Chondrocyte (in vitro differentiated cells): ENCODE measurements at regions not wholly inside any gene's neighbourhood (a gene's known extent, or its start where the extent isn't known, plus 50 kb on each side); places are given as distances from the start of the nearest gene placed in this dataset.

ENCODE experiments used
- DNase-seq: peaks from one replicate; pipeline ENCODE4 v3.0.0; 2021; ENCODE audit warnings: mixed read lengths, low spot score
- H3K27ac Mint-ChIP-seq: one replicate; pipeline ENCODE4 v1.8.0; 2021; ENCODE audit warnings: mild to moderate bottlenecking, moderate library complexity, mixed read lengths; ENCODE audit not compliant: unreplicated experiment
- H3K27me3 Mint-ChIP-seq: 2 replicates; pipeline ENCODE4 v1.8.0; 2021; ENCODE audit warnings: low read depth, mixed read lengths
- H3K36me3 Mint-ChIP-seq: 2 replicates; pipeline ENCODE4 v1.8.0; 2021; ENCODE audit warnings: low read depth, mixed read lengths
- H3K4me1 Mint-ChIP-seq: 2 replicates; pipeline ENCODE4 v1.8.0; 2021; ENCODE audit warnings: low read depth, mild to moderate bottlenecking, mixed read lengths
- H3K4me3 Mint-ChIP-seq: one replicate; pipeline ENCODE4 v1.8.0; 2021; ENCODE audit warnings: mild to moderate bottlenecking, moderate library complexity, mixed read lengths; ENCODE audit not compliant: unreplicated experiment
- H3K9me3 Mint-ChIP-seq: 2 replicates; pipeline ENCODE4 v1.8.0; 2021; ENCODE audit warnings: low read depth, mixed read lengths
- TF ChIP-seq, protein P1 (sequence below): fragments of 200-600 bp; sonication (generic); IDR thresholded peaks from 2 replicates; pipeline ENCODE4 v1.5.0; 2021; ENCODE audit warnings: antibody characterized with exemption, mild to moderate bottlenecking, moderate library complexity

DNA sequence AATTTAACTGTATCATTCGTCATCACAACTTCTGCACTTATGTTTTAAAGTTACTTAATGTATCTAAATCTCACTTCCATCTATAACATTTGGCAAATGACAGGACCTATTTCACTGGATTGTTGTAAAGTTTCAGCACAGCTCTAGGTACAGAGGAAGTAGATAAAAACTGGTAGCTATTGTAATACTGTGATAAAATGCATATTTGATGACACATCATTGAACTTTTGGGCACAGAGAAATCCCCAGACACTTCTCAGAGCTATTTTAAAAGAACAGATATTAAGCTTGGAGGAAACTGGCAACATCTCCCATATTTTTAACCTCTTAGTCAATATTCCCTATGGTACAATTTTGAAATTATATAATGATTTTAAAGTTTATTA is 138.7 kb downstream of the RFPL4B start:
- Mint-ChIP-seq H3K36me3 (no peaks in the 10 kb centered on the region), H3K4me1 (peaks cover 21% of the 10 kb centered on the region), H3K27me3 (no peaks in the 10 kb centered on the region), H3K27ac (no peak overlapping the region), H3K4me3 (no peak overlapping the region), H3K9me3 (no peaks in the 10 kb centered on the region)
- no peak for DNase-seq
- TF ChIP-seq, protein P1, sequence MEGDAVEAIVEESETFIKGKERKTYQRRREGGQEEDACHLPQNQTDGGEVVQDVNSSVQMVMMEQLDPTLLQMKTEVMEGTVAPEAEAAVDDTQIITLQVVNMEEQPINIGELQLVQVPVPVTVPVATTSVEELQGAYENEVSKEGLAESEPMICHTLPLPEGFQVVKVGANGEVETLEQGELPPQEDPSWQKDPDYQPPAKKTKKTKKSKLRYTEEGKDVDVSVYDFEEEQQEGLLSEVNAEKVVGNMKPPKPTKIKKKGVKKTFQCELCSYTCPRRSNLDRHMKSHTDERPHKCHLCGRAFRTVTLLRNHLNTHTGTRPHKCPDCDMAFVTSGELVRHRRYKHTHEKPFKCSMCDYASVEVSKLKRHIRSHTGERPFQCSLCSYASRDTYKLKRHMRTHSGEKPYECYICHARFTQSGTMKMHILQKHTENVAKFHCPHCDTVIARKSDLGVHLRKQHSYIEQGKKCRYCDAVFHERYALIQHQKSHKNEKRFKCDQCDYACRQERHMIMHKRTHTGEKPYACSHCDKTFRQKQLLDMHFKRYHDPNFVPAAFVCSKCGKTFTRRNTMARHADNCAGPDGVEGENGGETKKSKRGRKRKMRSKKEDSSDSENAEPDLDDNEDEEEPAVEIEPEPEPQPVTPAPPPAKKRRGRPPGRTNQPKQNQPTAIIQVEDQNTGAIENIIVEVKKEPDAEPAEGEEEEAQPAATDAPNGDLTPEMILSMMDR = no peak

DNA sequence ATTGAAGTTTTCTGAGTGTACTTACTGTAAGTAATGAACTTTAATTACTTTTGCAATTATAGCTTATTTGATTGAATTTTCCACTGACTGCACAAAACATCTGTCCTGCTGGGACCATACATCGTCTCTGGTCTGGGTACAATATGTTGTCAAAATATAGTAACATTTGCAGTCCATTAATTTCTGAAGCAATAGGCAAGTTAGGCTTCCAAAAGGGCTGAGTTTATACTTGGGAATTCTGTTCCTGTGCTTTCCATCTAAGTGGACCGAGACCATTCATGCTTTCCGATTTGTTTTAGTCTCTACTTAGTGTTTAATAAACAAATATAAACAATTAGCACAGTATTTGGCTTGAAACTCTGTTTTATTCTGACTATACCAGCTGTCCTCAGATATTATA is 139.3 kb downstream of the RFPL4B start:
- no peaks in the 10 kb centered on the region for H3K27me3 Mint-ChIP-seq
- H3K4me3 Mint-ChIP-seq = no peak overlapping the region

DNA sequence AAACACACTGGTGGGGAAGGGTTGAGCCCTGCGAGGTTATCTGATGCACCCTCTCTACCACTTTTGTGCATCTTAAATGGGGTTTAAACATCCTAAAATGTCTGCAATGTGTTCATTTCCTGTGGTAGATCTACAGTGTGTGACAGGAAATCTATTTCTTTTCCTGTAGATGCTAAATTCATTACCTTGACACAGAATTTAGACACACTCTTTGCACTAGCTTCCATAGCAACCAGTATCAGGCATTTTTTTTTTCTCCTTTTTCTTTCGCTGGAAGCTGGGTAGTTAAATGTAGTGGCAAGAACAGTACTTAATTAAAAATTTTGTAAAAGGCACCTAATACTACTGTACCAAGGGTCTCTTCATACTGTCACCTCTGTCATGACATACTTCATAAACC is 141.1 kb downstream of the RFPL4B start:
- TF ChIP-seq, protein P1 = no peak

More for the DNA sequence above, 139.3 kb downstream of the RFPL4B start:
- H3K9me3 Mint-ChIP-seq = no peaks in the 10 kb centered on the region
- TF ChIP-seq, protein P1 = no peak
- DNase-seq = no peak
- H3K4me1 Mint-ChIP-seq = peaks cover 21% of the 10 kb centered on the region
- no peaks in the 10 kb centered on the region for H3K36me3 Mint-ChIP-seq
- H3K27ac Mint-ChIP-seq = no peak overlapping the region

DNA sequence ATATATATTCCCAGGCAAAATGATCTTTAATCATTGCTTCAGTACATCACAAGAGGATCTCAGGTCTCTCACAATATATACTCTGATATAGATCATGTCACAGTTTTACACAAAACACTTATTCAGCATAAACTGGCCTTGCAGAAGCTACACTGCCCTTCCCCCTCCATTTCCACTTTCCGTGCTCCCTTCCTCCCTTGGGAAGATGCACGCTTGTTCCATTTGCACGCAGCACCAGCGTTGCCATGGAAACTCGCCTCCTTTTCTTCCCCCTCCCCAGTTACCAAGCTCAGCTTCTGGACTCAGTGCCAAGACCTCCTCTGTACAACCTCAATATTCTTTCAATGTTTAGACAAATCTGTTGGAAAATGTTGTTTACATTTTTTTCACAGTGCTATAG is 154.6 kb downstream of the RFPL4B start:
- TF ChIP-seq, protein P1 = no peak
- Mint-ChIP-seq H3K36me3 (peaks cover 1% of the 10 kb centered on the region), H3K4me1 (peaks cover 32% of the 10 kb centered on the region), H3K27me3 (no peaks in the 10 kb centered on the region), H3K27ac (peak overlapping the region; percentile 86), H3K9me3 (peaks cover 2% of the 10 kb centered on the region), H3K4me3 (peak overlapping the region; percentile 59)
- DNase-seq = no peak

More for the DNA sequence above, 141.1 kb downstream of the RFPL4B start:
- Mint-ChIP-seq H3K36me3 (no peaks in the 10 kb centered on the region), H3K27ac (no peak overlapping the region), H3K27me3 (no peaks in the 10 kb centered on the region), H3K4me1 (peaks cover 21% of the 10 kb centered on the region), H3K9me3 (no peaks in the 10 kb centered on the region), H3K4me3 (no peak overlapping the region)
- no peak for DNase-seq

DNA sequence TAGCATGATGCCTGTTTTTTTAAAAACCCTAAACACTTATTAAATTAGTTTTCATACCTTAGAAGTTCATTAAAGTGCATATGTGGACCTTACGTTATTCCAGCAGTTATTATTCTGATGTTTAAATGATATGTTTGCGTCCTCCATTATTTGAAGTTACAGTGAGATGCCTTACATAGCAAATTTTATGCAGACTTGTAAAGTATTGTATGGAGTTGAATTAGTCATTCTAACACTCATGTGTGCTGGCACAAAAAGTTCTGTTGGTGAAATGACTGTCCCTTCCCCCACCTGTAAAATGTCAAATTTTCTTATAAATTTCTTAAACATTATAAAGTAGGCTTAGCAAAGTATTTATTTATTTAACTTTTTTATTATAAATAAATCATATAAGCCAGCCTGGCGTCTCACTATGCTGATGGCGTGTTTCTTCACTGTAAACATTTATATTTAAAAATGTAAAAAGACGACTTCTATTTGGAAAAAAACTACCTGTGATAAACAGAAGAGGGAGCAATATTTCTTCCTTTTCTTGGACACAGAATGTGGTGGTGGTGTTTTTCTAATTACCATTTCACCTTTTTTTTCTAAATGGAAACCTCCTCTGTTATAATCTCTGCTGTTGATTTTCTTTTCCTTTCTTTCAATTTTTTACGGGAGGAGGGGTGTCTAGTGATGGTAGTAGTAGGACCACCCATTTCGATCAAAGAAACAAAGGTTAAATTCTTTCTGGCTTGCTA is 155.4 kb downstream of the RFPL4B start:
- Mint-ChIP-seq H3K27me3 (no peaks in the 10 kb centered on the region), H3K27ac (peak overlapping the region; percentile 86), H3K4me1 (peaks cover 32% of the 10 kb centered on the region), H3K36me3 (peaks cover 1% of the 10 kb centered on the region), H3K4me3 (peak overlapping the region; percentile 35), H3K9me3 (no peaks in the 10 kb centered on the region)
- DNase-seq = no peak
- TF ChIP-seq, protein P1 = peak; percentile 86
